H1 (cell line): ENCODE measurements at regions not wholly inside any gene's neighbourhood (a gene's known extent, or its start where the extent isn't known, plus 50 kb on each side); places are given as distances from the start of the nearest gene placed in this dataset.
A peak's percentile ranks its signal among the peaks of the same experiment; 100 is the strongest.

Experiments used
- CTCF ChIA-PET: fragments of 300-600 bp; sonication (Branson Sonifier 250); formaldehyde crosslinking; loops from one replicate; lab custom pipeline; 2021; ENCODE audit not compliant: partially characterized antibody; lab: Charles Lee
- POLR2A ChIA-PET: fragments of 300-600 bp; sonication (Branson Sonifier 250); formaldehyde crosslinking; loops from one replicate; lab custom pipeline; 2021; ENCODE audit warnings: inconsistent platforms; ENCODE audit not compliant: partially characterized antibody; lab: Charles Lee
- DNase-seq, 2 experiments: peaks; one replicate each; pipeline versions ENCODE4 v3.0.0 to v3.0.0-alpha.2; 2010 to 2022; ENCODE audit warnings: low spot score in 2 of 2, low read depth in 1 of 2, mixed read lengths in 1 of 2
- FAIRE-seq: peaks from 2 replicates; lab custom pipeline; 2011; peaks lifted over from hg19 to GRCh38; lab: Jason Lieb, UNC
- H2AFZ ChIP-seq: 2 replicates; pipeline ENCODE4 v1.8.1; 2012; ENCODE audit warnings: low read length, inconsistent platforms
- H2AK5ac ChIP-seq: 2 replicates; pipeline ENCODE4 v1.6.1; 2013; ENCODE audit warnings: low read depth, low read length
- H2BK120ac ChIP-seq: replicated peaks from 2 replicates; pipeline ENCODE3; 2013; ENCODE audit warnings: low read depth, low read length, inconsistent platforms
- H2BK12ac ChIP-seq: 2 replicates; pipeline ENCODE4 v1.6.1; 2013; ENCODE audit warnings: low read depth, low read length
- H2BK15ac ChIP-seq: 2 replicates; pipeline ENCODE4 v1.6.1; 2013; ENCODE audit warnings: low read length
- H2BK20ac ChIP-seq: 2 replicates; pipeline ENCODE4 v1.6.1; 2013; ENCODE audit warnings: low read length
- H2BK5ac ChIP-seq: 2 replicates; pipeline ENCODE4 v1.6.1; 2013; ENCODE audit warnings: low read depth, low read length
- H3K14ac ChIP-seq: 2 replicates; pipeline ENCODE4 v1.6.1; 2013; ENCODE audit warnings: inconsistent platforms; ENCODE audit not compliant: insufficient read length
- H3K18ac ChIP-seq: 2 replicates; pipeline ENCODE4 v1.6.1; 2013; ENCODE audit warnings: low read length; ENCODE audit errors: extremely low read depth
- H3K23ac ChIP-seq: 2 replicates; pipeline ENCODE4 v1.6.1; 2013; ENCODE audit warnings: inconsistent platforms; ENCODE audit not compliant: insufficient read length
- H3K23me2 ChIP-seq: 2 replicates; pipeline ENCODE4 v1.6.1; 2013; ENCODE audit warnings: low read depth, low read length
- H3K27ac ChIP-seq: 2 replicates; pipeline ENCODE4 v1.6.1; 2011; ENCODE audit warnings: low read depth, low read length, inconsistent platforms
- H3K27me3 ChIP-seq, 4 experiments: replicated peaks in 1 of 4; 1 replicate in 1 of 4; 2 replicates in 3 of 4; pipeline versions ENCODE4 v1.6.1 to v1.8.1; 2011 to 2013; ENCODE audit warnings: low read length in 3 of 4, mild to moderate bottlenecking in 3 of 4, inconsistent platforms in 2 of 4, mixed read lengths in 2 of 4, moderate library complexity in 1 of 4; ENCODE audit not compliant: control insufficient read depth in 3 of 4, insufficient read depth in 3 of 4; ENCODE audit errors: extremely low read depth in 1 of 4
- H3K36me3 ChIP-seq, 4 experiments: 2 replicates each; pipeline versions ENCODE4 v1.6.1 to v1.8.1; 2011 to 2013; ENCODE audit warnings: mild to moderate bottlenecking in 4 of 4, low read length in 3 of 4, moderate library complexity in 2 of 4, control low read depth in 1 of 4, inconsistent platforms in 1 of 4; ENCODE audit not compliant: insufficient read depth in 4 of 4, control insufficient read depth in 2 of 4
- H3K4ac ChIP-seq: replicated peaks from 2 replicates; pipeline ENCODE3; 2013; ENCODE audit warnings: low read length, low read depth, mixed read lengths, inconsistent platforms; ENCODE audit not compliant: insufficient read length
- H3K4me1 ChIP-seq, 4 experiments: replicated peaks in 1 of 4; 1 replicate in 1 of 4; 2 replicates in 3 of 4; pipeline versions ENCODE4 v1.6.1 to v1.8.1; 2011 to 2013; ENCODE audit warnings: low read length in 3 of 4, inconsistent platforms in 2 of 4, mixed read lengths in 1 of 4; ENCODE audit not compliant: insufficient read depth in 4 of 4, control insufficient read depth in 3 of 4
- H3K4me2 ChIP-seq, 2 experiments: 2 replicates each; pipeline versions ENCODE4 v1.6.1 to v1.8.1; 2011 to 2013; ENCODE audit warnings: low read depth in 2 of 2, low read length in 2 of 2, control low read depth in 1 of 2, inconsistent platforms in 1 of 2, mild to moderate bottlenecking in 1 of 2; ENCODE audit not compliant: insufficient read depth in 1 of 2
- H3K4me3 ChIP-seq, 4 experiments: fragments of 200-600, 300-600 bp in 1 of 4; sonication (generic), shearing (Covaris generic), sonication (Bioruptor Twin) in 1 of 4; 2 replicates each; pipeline versions ENCODE4 v1.5.1 to v1.8.1; 2011 to 2016; ENCODE audit warnings: low read length in 4 of 4, low read depth in 3 of 4, control low read depth in 2 of 4, inconsistent platforms in 2 of 4, mild to moderate bottlenecking in 2 of 4, mixed read lengths in 1 of 4, moderate library complexity in 1 of 4; ENCODE audit not compliant: insufficient read depth in 2 of 4; ENCODE audit errors: extremely low read depth in 1 of 4
- H3K56ac ChIP-seq: replicated peaks from 2 replicates; pipeline ENCODE3; 2013; ENCODE audit warnings: low read depth, mild to moderate bottlenecking, mixed read lengths, low read length, inconsistent platforms; ENCODE audit not compliant: insufficient read length
- H3K79me1 ChIP-seq: 2 replicates; pipeline ENCODE4 v1.6.1; 2013; ENCODE audit warnings: low read depth, low read length, control low read depth
- H3K79me2 ChIP-seq, 2 experiments: 2 replicates each; pipeline versions ENCODE4 v1.6.1 to v1.8.1; 2012 to 2013; ENCODE audit warnings: low read length in 2 of 2, mild to moderate bottlenecking in 2 of 2, inconsistent platforms in 1 of 2; ENCODE audit not compliant: insufficient read depth in 2 of 2, control insufficient read depth in 1 of 2
- H3K9ac ChIP-seq, 4 experiments: replicated peaks in 1 of 4; 1 replicate in 1 of 4; 2 replicates in 3 of 4; pipeline versions ENCODE4 v1.6.1 to v1.8.1; 2011 to 2013; ENCODE audit warnings: low read depth in 3 of 4, low read length in 3 of 4, control low read depth in 2 of 4, mild to moderate bottlenecking in 2 of 4, moderate library complexity in 2 of 4, inconsistent platforms in 1 of 4; ENCODE audit errors: extremely low read depth in 1 of 4
- H3K9me3 ChIP-seq, 2 experiments: 2 replicates each; pipeline versions ENCODE4 v1.6.1 to v1.8.1; 2012 to 2013; ENCODE audit warnings: mild to moderate bottlenecking in 2 of 2, moderate library complexity in 2 of 2, control low read depth in 1 of 2, inconsistent platforms in 1 of 2, low read depth in 1 of 2, low read length in 1 of 2, mixed read lengths in 1 of 2; ENCODE audit not compliant: insufficient read depth in 2 of 2
- H4K20me1 ChIP-seq, 2 experiments: replicated peaks in 1 of 2; 2 replicates each; pipeline versions ENCODE3 to v1.8.1; 2011 to 2013; ENCODE audit warnings: inconsistent platforms in 2 of 2, low read length in 2 of 2, mild to moderate bottlenecking in 1 of 2; ENCODE audit not compliant: insufficient read depth in 2 of 2, control insufficient read depth in 1 of 2
- H4K5ac ChIP-seq: 2 replicates; pipeline ENCODE4 v1.6.1; 2013; ENCODE audit warnings: low read length, low read depth, mixed read lengths, inconsistent platforms; ENCODE audit not compliant: insufficient read length
- H4K8ac ChIP-seq: 2 replicates; pipeline ENCODE4 v1.8.0; 2013; ENCODE audit warnings: mild to moderate bottlenecking, moderate library complexity, low read length, inconsistent platforms; ENCODE audit not compliant: insufficient read depth; ENCODE audit errors: extremely low read depth
- H4K91ac ChIP-seq: replicated peaks from 2 replicates; pipeline ENCODE3; 2013; ENCODE audit warnings: low read length, mixed read lengths, inconsistent platforms; ENCODE audit not compliant: insufficient read length
- JUND ChIP-seq: IDR thresholded peaks from 2 replicates; pipeline ENCODE4 v1.6.1; 2011; ENCODE audit warnings: mild to moderate bottlenecking, improper control_type of control experiment, low read length
- KDM5A ChIP-seq: fragments of 200-600 bp; IDR thresholded peaks from 2 replicates; pipeline ENCODE4 v1.7.1; 2012; ENCODE audit warnings: mild to moderate bottlenecking, low read length, inconsistent platforms, mixed read lengths
- WGBS, 2 experiments: shearing (Covaris generic) in 1 of 2; methylation state at CpG; one replicate each; pipeline versions ENCODE4 v1.1.6 to v1.1.7; 2013 to 2015; ENCODE audit warnings: low lambda C conversion rate in 2 of 2, mixed read lengths in 2 of 2, inconsistent platforms in 1 of 2, low coverage in 1 of 2, missing lambda C conversion rate in 1 of 2; ENCODE audit not compliant: insufficient replicate concordance in 2 of 2, insufficient coverage in 1 of 2, insufficient read length in 1 of 2; ENCODE audit errors: extremely low coverage in 1 of 2, missing lambda C conversion rate in 1 of 2; 5-methylcytosine and 5-hydroxymethylcytosine counted together

GRCh38 chr5:81860778-81861177 is 109.9 kb upstream of the SSBP2 start:
- no peak overlapping the region for H3K4me3 ChIP-seq
- H3K4ac ChIP-seq: no peak overlapping the region
- H3K36me3 ChIP-seq: no peaks in the 10 kb centered on the region
- no peak overlapping the region for H2BK5ac ChIP-seq
- H3K27ac ChIP-seq: no peak overlapping the region
- H3K27me3 ChIP-seq: no peaks in the 10 kb centered on the region
- H3K14ac ChIP-seq: no peak overlapping the region
- H2BK20ac ChIP-seq: no peak overlapping the region
- CTCF ChIA-PET: interaction anchor here (1.3 to 1.5 kb wide), 2 partner anchors 12 to 305 kb away, joined by 3 to 5 read pairs; no protein-coding TSS in a partner anchor
- FAIRE-seq: no peak
- no peak overlapping the region for H3K4me2 ChIP-seq
- H3K4me1 ChIP-seq: peaks cover 3 to 7% (median 5%) of the 10 kb centered on the region in 4 experiments; a peak in 6 of 7 replicates
- H2BK120ac ChIP-seq: no peak overlapping the region
- H4K20me1 ChIP-seq: no peaks in the 10 kb centered on the region
- H4K8ac ChIP-seq: no peak overlapping the region
- no peaks in the 10 kb centered on the region for H3K23me2 ChIP-seq
- no peaks in the 10 kb centered on the region for H3K9me3 ChIP-seq
- 100% methylated on average over 1 of the region's 1 CpG; no CpG with 5 or more reads in 1 of the 2 experiments for WGBS, 2 experiments
- no peak overlapping the region for H3K56ac ChIP-seq
- no peak overlapping the region for H3K18ac ChIP-seq
- H2BK12ac ChIP-seq: no peak overlapping the region
- H2AK5ac ChIP-seq: no peak overlapping the region
- TF ChIP-seq KDM5A (no peak), JUND (no peak)
- no peak overlapping the region for H4K5ac ChIP-seq
- no peak for DNase-seq
- no peak overlapping the region for H4K91ac ChIP-seq
- no peak overlapping the region for H3K9ac ChIP-seq
- H3K23ac ChIP-seq: no peak overlapping the region
- no peaks in the 10 kb centered on the region for H3K79me2 ChIP-seq
- POLR2A ChIA-PET: no interaction called here
- 0 out of 2 replicates have a peak overlapping the region, but pooled peaks have one; percentile 43 for H2AFZ ChIP-seq
- no peaks in the 10 kb centered on the region for H3K79me1 ChIP-seq
- no peak overlapping the region for H2BK15ac ChIP-seq
